Glomerular visceral epithelial cell (primary cell): ENCODE measurements at regions not wholly inside any gene's neighbourhood (a gene's known extent, or its start where the extent isn't known, plus 50 kb on each side); places are given as distances from the start of the nearest gene placed in this dataset.

ENCODE experiments used
- DNase-seq: peaks from one replicate; pipeline ENCODE4 v3.0.0-alpha.2; 2016; ENCODE audit errors: extremely low spot score

DNA sequence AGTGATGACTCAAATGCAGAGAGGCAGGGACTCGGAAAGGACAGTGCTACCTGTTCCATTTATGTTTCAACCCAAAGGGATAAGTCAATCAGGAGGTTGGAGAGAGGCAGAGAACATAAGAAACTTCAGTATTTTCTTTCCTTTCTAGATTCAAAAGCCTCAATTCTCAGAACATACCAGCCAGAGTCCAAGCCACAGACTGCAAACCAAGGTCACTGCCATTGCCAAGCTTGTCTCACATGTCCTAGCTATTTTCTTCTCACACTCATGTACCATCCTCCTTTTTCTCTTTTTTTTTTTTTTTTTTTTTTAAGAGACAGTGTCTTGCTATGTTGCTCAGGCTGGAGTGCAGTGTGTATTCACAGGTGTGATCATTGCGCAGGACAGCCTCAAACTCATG, 111.7 kb upstream of the AKIP1 start:
- no peak for DNase-seq

DNA sequence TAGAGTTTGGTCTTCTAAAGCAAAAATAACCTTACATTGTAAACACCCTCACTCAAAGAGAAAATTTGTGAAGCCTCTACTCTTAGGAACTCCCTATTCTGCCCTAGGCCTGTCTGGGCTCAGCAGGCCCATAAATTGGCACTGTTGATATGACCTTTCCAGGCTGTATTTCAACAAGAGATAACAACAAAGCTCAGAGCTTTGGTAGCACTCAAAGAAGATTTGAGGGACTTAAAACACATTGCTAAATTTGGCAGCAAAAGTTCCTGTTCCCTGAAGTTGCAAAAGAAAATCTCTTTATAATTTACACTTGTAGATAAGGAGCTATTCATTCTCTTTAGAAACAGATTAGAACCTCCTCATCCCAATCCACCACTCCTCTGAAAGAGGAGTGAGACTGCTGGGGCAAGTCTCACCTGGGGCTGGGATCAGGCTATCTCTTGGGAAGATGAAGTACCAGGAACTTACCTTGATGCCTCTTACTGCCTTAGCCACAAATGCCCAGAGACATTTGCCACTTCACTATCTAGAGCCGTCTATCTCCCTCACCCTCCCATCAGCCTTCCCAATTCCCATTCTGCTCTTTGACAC, 110.4 kb upstream of the AKIP1 start:
- no peak for DNase-seq

DNA sequence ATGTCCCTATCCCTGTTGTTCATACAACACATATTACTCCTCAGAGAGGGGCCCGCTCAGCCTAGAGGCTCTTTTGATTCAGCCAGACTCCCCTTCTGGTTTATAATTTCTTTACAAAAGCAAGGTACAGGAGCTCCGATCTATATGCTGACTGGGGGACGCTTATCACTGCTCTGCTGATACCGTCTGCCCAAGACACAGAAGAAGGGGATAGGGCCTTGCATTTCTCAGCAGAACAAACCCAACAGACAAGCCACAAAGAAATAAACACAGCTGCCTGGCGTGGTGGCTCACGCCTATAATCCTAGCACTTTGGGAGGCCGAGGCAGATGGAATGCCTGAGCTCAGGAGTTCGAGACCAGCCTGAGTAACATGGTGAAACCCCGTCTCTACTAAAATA, 109.9 kb upstream of the AKIP1 start:
- DNase-seq = no peak

DNA sequence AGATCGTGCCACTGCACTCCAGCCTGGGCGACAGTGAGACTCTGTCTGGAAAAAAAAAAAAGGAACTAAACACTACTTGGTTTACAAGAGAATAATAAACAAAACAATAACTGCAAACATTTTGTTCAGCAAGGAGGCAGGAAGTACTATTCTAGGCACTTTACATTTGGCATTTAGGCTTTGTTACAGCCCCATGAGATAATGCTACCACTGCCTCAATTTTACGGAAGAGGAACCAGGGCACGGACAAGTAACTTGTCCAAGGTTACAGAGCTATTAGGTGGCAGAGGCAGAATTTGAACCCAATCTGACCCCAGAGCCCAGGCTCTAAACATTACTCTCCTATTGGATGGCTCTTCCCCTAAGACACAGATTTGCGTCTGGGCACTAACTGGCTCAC, 108.7 kb upstream of the AKIP1 start:
- no peak for DNase-seq

DNA sequence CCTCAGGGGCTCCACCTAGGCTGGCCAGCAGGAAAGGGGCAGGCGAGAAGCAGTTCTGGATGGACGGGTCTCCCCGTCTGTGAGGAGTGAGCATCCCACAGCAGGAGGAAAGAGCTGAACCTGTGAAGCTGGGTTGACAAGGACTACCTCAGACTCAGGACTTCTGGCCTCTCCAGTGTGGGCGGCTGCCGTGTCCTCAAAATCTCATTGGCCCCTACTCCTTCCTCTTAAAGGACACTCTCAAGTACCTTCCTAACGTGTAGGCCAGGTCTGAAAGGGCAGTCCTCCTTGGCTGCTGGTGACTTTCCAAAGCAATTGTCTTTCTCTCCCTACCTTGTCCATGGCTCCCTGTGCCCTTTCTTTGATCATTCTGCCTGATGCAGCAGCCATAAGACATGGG, 107.0 kb upstream of the AKIP1 start:
- DNase-seq = no peak

DNA sequence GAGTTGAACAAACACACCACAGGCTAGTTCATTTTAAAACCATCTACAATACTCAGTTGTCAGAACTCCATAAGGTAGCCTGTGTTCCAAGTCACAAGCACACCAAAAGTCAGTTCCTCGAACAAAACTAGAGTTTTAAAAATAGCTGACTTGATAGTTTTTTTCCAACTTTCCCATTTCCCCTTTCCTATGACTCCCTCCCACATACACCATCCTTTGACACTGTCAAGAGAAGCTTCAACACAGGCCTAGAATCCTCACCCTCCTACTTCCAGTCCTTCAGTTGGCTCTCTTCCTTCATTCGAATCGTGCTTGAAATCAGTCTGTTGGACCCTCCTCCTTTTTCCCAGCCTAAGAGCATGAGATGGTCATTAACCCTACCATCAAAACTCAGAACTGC, 105.7 kb upstream of the AKIP1 start:
- no peak for DNase-seq

DNA sequence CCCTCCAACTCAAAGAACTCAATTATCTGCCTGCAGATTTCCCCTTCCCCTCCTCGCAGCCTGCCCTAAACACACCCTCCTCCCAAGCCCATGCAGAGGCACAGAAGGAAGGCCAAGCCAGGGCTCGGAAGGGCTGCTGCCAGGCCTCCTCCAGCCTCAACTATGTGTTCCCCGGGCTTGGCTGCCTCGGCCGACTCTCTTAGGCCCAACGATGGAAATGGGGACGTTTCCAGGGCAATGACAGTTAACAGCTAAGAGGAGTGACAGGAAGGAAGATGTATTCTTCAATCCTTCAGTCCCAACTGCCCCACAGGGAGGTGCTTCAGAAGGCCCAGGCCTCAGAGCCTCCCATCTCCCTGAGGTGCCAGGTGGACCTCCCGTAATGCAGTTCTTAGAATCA, 104.0 kb upstream of the AKIP1 start:
- no peak for DNase-seq

DNA sequence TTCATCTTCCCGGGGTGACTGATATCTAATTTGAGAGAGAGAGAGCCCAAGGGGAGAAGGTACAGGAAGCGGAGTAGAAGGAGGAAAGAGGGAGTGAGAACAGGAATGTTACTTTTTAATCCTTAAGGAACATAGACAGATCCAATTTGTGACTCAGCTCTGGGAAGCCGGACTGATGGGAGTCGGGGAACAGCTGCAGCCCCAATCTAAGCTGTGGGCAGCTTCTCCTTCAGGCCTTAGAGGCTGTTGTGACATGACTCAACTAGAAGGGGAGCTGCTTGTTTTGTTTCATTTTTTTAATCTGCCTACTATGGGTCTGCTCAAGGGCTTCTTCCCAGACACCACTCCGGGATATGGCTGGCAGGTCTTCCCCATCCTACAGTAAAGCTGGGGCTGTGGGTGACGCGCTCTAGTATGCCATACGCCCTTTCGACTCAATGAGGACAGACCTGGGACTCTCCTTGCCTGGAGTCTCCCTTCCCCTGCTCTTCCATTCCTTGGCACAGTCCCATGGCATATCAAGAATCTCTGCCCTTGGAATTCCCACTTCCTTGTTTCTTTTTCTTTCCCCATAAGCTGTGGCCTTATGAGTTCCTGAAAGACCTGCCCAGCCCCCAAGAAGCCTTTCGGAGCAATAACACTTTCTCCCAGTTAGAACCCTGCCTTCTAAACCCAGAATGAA, 103.3 kb upstream of the AKIP1 start:
- DNase-seq = peak; percentile 72

DNA sequence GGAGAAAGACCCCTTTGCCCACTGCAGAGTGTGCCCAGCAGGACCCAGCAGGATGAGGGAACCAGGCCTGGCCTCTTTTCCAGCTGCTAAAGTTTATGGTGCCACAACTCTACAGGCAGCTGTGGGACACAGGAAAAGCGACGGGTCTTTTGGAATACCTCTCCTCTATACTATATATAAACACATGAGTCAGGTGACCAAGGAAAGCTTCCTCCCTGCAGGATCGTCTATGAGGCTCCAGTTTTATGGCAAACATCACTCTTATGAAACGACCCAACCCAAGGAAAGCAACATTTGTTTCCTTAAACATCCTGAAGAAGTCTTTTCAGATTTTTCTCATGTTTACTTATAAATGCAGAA, 102.8 kb upstream of the AKIP1 start:
- DNase-seq = no peak

DNA sequence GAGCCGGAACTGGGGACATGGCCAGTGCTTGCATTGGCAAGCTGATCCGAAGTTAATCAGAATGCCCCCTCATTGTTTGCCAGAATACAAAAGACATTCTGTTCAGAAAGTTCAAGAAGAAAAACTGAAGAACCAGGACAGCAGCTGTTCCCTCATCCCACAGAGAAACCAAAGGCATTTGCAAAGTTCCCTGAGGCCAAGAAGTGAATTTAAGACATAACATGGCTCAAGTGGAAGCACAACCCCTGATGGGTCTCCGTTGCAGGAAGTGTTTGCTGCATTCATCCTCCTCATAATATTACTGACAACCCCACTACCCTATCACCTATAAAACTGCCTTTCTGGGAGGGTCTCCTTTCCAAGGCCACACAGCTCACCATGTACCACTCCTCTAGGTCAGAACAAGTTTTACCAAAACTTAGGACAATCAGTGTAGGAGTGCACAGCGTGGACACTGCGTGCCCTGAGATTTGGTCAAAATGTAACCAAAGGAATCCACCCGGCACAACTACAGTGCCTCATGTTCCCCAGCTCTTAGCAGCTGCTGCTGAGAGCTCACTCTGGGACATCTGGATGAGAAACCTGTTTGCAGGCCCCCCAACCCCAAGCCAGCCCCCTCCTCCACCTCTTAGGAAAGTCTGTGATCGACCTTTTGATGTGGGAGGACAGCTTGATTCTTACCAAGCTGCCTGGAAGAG, 101.6 kb upstream of the AKIP1 start:
- DNase-seq = no peak

DNA sequence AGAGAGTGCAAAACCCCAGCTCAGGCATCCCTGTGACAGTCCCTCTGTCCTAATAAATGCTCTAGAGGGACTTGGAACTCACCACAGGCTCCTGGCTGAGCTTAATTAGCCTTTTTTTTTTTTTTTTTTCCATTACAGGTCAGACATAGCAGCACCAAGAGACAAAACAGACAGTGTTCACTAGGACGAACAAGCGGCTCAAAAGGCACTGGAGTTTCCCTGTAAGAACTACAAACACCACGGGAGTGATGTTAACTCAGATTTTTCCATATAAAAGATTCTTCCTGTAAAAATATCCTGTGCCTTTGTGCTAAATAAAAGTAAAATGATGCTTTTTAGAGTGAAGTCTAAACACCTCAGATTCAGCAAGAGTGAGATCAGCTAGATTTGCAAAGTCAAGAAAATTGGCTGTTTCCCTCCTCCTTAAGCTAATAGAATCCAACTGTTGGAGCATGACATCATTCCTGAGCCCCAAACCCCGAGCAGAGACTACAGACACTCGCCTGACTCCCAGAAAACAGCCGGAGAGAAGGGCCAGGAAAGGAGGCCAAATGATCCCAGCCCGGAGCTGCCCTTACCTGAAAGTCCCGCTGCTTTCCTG, 101.0 kb upstream of the AKIP1 start:
- DNase-seq = no peak

DNA sequence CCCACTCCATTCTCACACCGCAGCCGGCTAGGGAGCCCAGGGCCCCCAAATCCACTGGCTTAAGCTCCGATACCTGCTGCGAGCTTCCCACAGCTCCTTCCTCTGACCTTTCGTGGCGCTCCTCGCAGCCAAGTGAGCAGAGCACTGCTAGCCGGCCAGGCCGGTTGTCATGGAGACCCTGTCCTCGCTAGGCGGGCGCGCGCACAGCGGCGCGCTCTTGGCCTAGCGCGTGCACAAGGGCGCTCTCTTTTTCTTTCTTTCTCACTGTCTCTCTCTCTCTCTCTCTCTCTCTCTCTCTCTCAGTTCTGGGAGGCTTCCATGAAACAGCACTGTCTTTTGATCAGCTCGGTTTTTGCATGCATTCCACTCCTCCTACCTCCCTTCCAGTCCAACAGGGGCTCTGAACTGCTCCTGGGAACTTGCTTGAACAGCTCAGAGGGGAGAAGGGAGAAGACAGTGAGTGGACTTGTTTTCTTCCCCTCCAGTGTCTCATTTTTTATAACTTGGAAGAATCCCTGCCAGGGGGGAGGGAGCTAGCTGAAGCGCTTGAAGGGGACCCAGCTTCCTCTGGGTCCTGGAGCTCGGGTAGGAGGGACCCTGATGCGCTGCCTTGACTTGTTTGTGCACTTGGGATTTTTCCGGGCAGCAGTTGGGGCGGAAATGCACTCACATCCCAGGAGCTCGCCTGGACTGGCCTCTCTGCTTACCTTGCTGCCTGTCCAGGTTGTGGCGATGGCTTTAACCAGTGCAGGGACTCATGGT, 100.3 kb upstream of the AKIP1 start:
- peak; percentile 75 for DNase-seq

DNA sequence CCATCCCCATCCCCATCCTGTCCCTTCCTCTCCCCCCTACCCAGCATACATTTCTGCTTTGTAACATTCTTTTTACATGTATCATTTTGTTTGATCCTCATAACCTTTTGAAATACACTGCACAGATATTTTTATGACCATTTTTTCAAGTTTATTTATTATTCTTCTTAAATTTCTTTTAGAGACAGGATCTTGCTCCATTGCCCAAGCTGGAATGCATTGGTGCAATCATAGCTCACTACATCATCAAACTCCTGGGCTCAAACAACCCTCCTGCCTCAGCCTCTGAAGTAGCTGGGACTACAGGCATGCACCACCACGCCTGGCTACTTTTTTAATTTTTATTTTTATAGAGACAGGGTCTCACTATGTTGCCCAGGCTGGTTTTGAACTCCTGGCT, 99.4 kb upstream of the AKIP1 start:
- DNase-seq = no peak

DNA sequence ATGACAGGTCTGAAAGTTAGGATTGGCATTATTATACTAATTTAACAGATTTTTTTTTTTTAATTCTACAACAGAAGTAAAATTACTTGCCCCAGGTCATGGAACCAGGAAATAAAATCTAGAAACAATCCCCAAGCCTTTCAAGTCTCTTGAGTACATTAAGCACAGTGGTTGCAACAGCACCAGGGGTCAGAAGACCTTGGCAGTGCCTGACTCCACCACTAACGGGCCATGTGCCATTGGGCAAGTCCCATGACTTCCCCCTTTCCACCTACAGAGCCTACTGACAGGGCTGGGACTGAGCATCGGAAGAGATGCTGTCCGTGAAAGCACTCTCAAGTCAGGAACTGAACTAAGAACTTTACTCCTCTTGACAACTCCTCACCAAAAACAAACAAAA, 98.6 kb upstream of the AKIP1 start:
- DNase-seq = no peak

DNA sequence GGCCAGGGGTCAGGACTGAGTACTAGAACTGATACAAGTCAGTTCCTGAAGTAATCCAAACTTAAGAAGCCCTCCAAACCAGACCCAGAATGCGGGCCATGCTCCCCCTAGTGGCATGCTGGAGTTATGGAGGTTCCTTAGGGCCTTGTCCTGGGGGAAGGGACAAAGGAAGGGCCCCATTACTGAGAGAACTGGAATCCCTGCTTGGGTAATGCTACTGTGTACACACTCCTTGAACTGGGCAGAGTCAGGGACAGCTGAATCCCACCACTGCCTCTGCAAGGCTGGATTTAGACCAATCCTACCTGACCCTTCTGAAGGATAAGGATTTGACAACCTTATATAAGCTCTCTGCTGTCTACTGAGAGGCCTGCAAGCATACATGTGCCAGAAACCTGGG, 97.3 kb upstream of the AKIP1 start:
- peak; percentile 86 for DNase-seq

DNA sequence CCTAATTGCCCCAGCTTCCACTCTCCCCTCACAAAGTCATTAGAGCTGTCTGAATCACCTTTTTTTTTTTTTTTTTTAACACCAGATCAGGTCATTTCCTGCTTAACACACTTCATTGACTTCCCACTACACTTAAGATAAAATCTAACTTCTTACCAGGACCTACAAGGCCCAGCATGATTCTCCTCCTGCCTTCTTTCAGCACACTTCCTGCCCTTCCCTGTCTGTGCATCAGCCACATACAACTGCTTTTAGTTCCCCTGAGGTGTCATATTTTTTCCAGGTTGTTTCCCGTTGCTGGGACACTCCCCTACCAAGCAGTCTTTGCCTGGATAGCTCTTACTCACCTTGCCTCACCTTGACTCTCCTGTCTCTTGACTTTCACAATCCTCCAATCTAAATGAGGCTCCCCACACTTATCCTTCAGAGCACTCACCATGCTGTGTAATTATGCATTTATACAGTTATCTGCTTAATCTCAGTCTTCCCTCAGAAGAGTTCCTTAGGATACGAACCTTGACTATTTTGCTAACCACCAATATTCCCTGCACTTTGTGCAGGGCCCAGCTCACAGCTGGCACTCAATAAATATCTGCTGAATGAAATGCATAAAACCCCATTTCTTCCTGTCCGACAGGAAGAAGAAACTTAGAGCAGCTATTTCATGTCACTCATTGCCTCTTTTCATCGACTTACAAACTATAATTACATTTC, 96.6 kb upstream of the AKIP1 start:
- peak; percentile 86 for DNase-seq

DNA sequence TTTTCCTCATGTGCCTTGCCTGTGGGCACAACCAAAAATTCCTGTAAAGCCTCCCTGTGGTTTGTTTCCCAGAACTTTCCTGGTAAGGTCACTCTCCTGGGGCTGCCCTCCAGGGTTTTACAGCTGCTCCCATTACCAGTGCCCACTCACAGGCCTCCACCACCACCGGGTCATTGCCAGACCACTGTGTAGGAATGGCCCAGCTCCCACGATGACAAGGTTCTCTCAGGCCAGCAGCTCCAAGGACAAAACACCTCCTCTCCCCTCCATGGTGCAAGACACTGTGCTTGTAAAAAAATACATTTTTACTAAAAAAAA, 96.1 kb upstream of the AKIP1 start:
- peak; percentile 76 for DNase-seq

DNA sequence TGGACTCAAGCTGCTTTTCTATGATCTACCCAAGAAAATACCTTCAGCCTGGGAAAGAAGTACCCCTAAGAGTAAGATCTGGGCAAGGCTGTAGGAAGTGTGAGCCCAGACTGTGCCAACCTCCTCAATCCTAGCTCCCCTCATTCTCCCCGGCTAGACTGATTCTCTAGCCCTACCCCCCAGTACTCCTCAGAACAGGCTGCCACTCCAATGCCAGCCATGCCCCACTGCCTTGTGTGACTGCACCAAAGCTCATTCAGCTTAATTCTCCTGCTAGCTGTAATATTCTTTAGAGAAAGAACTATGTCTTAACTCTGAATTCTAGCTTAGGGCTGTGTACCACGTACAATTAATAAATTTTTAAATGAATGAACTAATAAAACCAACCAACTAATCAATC, 92.6 kb upstream of the AKIP1 start:
- no peak for DNase-seq

DNA sequence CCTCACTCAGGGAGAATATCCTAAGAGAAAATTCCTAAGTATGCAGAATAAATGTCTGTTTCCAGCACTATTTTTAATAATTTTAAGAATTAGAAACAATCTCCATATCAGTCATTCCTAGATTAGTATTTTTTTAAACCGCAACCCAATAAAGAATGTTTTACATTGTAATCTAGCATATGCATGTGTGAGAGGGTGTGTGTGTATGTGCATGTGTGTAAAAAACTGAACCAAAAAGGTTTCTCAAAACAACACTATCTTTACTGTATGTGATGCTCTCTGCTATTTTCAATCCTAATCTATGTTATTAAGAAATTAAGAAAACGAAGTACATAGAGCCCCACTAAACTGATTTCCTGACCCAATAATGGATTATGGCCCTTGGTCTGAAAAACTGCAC, 90.6 kb upstream of the AKIP1 start:
- DNase-seq = no peak

DNA sequence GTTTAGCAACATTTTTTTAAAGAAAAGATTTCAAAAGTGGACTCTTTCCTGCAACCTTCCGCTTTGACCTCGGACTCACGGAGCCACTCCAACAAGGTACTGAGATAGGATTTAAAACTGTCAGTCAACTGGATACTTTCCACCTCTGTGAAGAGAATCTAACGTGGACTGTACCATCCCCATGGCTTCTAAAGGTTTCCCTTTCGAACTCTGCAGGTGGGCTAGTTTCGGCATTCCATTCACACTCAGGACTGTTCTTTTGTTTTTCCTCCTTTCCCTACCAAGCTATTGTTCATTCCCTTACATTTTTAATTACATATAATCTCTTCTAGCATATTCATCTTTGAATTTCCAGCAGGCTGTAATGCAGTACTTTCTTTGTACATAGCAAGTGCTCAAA, 88.5 kb upstream of the AKIP1 start:
- DNase-seq = no peak

DNA sequence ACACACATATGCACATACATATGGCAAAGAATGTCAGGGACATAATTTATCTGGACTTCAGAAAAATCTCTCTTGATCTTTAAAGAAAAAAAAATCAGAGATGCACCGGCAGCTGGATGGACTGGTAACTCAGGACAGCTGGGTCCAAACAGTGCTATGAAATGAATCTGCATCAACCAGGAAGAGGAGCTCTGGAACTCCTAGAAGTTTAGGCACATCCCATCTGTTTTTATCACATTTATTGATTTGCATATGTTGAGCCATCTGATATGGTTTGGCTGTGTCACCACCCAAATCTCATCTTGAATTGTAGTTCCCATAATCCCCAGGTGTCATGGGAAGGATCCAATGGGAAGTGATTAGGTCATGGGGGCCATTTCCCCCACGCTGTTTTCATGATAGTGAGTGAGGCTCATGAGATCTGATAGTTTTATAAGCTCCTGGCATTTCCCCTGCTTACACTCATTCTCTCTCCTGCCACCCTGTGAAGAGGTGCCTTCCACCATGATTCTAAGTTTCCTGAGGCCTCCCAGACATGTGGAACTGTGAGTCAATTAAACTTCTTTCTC, 87.7 kb upstream of the AKIP1 start:
- DNase-seq = no peak
